GM21528 (cell line): ENCODE measurements at regions not wholly inside any gene's neighbourhood (a gene's known extent, or its start where the extent isn't known, plus 50 kb on each side); places are given as distances from the start of the nearest gene placed in this dataset.

ENCODE experiments used
- ATAC-seq: cut with Tn5 transposase; IDR thresholded peaks from one replicate; pipeline ENCODE4 v1.9.1; 2021; ENCODE audit warnings: mild to moderate bottlenecking, moderate library complexity; ENCODE audit not compliant: unreplicated experiment, low FRiP score

- no peak for ATAC-seq
Observed at GRCh38 chr3:4019501-4019900, 220.3 kb downstream of the LRRN1 start.

GRCh38 chr3:4021162-4021561 lies 221.9 kb downstream of the LRRN1 start:
- no peak for ATAC-seq

GRCh38 chr3:4029135-4029534 lies 229.9 kb downstream of the LRRN1 start:
- no peak for ATAC-seq

- ATAC-seq: no peak
Observed at GRCh38 chr3:4030624-4031023, 231.4 kb downstream of the LRRN1 start.

GRCh38 chr3:4033296-4033695 lies 234.1 kb downstream of the LRRN1 start:
- no peak for ATAC-seq

GRCh38 chr3:4036046-4036445 lies 236.8 kb downstream of the LRRN1 start:
- ATAC-seq: no peak

- ATAC-seq: no peak
Observed at GRCh38 chr3:4038351-4038750, 239.1 kb downstream of the LRRN1 start.

GRCh38 chr3:4042070-4042469 lies 242.8 kb downstream of the LRRN1 start:
- ATAC-seq: no peak

GRCh38 chr3:4042869-4043268 lies 243.6 kb downstream of the LRRN1 start:
- ATAC-seq: no peak

GRCh38 chr3:4043867-4044575 lies 244.8 kb downstream of the LRRN1 start:
- no peak for ATAC-seq

GRCh38 chr3:4044619-4045018 lies 245.4 kb downstream of the LRRN1 start:
- no peak for ATAC-seq

GRCh38 chr3:4045756-4046155 lies 246.5 kb downstream of the LRRN1 start:
- ATAC-seq: no peak

- no peak for ATAC-seq
Observed at GRCh38 chr3:4047366-4047765, 248.1 kb downstream of the LRRN1 start.

- no peak for ATAC-seq
Observed at GRCh38 chr3:4052706-4053105, 250.5 kb upstream of the SETMAR start.

- ATAC-seq: no peak
Observed at GRCh38 chr3:4053975-4054374, 249.2 kb upstream of the SETMAR start.

- ATAC-seq: no peak
Observed at GRCh38 chr3:4060064-4060463, 243.1 kb upstream of the SETMAR start.

- no peak for ATAC-seq
Observed at GRCh38 chr3:4060603-4061002, 242.6 kb upstream of the SETMAR start.

GRCh38 chr3:4061195-4061594 lies 242.0 kb upstream of the SETMAR start:
- no peak for ATAC-seq

GRCh38 chr3:4061783-4062360 lies 241.3 kb upstream of the SETMAR start:
- ATAC-seq: no peak

GRCh38 chr3:4062621-4063020 lies 240.5 kb upstream of the SETMAR start:
- no peak for ATAC-seq

- ATAC-seq: no peak
Observed at GRCh38 chr3:4063916-4064574, 239.1 kb upstream of the SETMAR start.

- ATAC-seq: peak; percentile 85
Observed at GRCh38 chr3:4065085-4065484, 238.1 kb upstream of the SETMAR start.
